K562 (cell line): ENCODE measurements at regions not wholly inside any gene's neighbourhood (a gene's known extent, or its start where the extent isn't known, plus 50 kb on each side); places are given as distances from the start of the nearest gene placed in this dataset.

Source experiments
- ATAC-seq: fragments of 200-7000 bp; cut with Tn5 transposase; 3 replicates; pipeline ENCODE4 v1.9.1; 2020; ENCODE audit warnings: moderate library complexity
- BruUV-seq: library from RNA; stranded (reverse); fragments of 400-500 nt; replicated peaks from 2 replicates; lab custom pipeline; 2021; lab: Mats Ljungman, UMichigan
- CTCF ChIA-PET: fragments of 300-600 bp; formaldehyde crosslinking; extraction: SDS; loops from one replicate; lab custom pipeline; 2021; ENCODE audit warnings: low intra/inter-chr PET ratio; lab: Yijun Ruan, JAX
- POLR2A ChIA-PET: fragments of 300-600, 350-650 bp; sonication (Branson Sonifier 250); formaldehyde crosslinking; extraction: SDS; loops from one replicate; lab custom pipeline; 2021; ENCODE audit warnings: antibody characterized with exemption, inconsistent platforms; lab: Yijun Ruan, JAX
- DNase-seq, 4 experiments: peaks; one replicate each; pipeline versions ENCODE4 v3.0.0 to v3.0.0-alpha.2; 2011 to 2018; ENCODE audit warnings: low spot score in 3 of 4, mixed read lengths in 3 of 4; ENCODE audit errors: extremely low read depth in 1 of 4
- FAIRE-seq: peaks from 2 replicates; lab custom pipeline; 2011; peaks lifted over from hg19 to GRCh38; lab: Jason Lieb, UNC
- H2AFZ ChIP-seq: 2 replicates; pipeline ENCODE4 v1.6.0; 2011; ENCODE audit warnings: low read depth, low read length, control low read depth, inconsistent platforms
- H3K27ac ChIP-seq: fragments of 200-600 bp; 3 replicates; pipeline ENCODE4 v1.8.0; 2011; ENCODE audit warnings: low read depth, mild to moderate bottlenecking, control low read depth, inconsistent platforms, low read length, moderate library complexity, mixed read lengths; ENCODE audit errors: extremely low read depth
- H3K27me3 ChIP-seq, 2 experiments: fragments of 300-600 bp in 1 of 2; 2 replicates in 1 of 2; 3 replicates in 1 of 2; pipeline versions ENCODE4 v1.6.0 to v1.8.0; 2011; ENCODE audit warnings: inconsistent platforms in 2 of 2, low read length in 2 of 2, mild to moderate bottlenecking in 1 of 2, mixed read lengths in 1 of 2, moderate library complexity in 1 of 2; ENCODE audit not compliant: control insufficient read depth in 2 of 2, insufficient read depth in 2 of 2
- H3K36me3 ChIP-seq: fragments of 300-600 bp; 3 replicates; pipeline ENCODE4 v1.8.0; 2011; ENCODE audit warnings: mild to moderate bottlenecking, low read length, inconsistent platforms; ENCODE audit not compliant: control insufficient read depth, insufficient read depth
- H3K4me1 ChIP-seq, 2 experiments: fragments of 200-600 bp in 1 of 2; replicated peaks in 1 of 2; 2 replicates in 1 of 2; 3 replicates in 1 of 2; pipeline versions ENCODE4 v1.5.1 to v1.8.0; 2011; ENCODE audit warnings: inconsistent platforms in 2 of 2, low read length in 2 of 2, mild to moderate bottlenecking in 1 of 2, mixed read lengths in 1 of 2, moderate library complexity in 1 of 2; ENCODE audit not compliant: control insufficient read depth in 2 of 2, insufficient read depth in 2 of 2
- H3K4me2 ChIP-seq: 2 replicates; pipeline ENCODE4 v1.6.1; 2011; ENCODE audit warnings: low read length, control low read depth, inconsistent platforms, mixed read lengths; ENCODE audit not compliant: insufficient read depth
- H3K4me3 ChIP-seq: fragments of 200-600 bp; sonication (generic), shearing (Covaris generic); 2 replicates; pipeline ENCODE4 v1.5.1; 2016; ENCODE audit warnings: control low read depth, inconsistent platforms
- H3K79me2 ChIP-seq: fragments of 200-600 bp; 3 replicates; pipeline ENCODE4 v1.8.0; 2011; ENCODE audit warnings: low read length, inconsistent platforms; ENCODE audit not compliant: control insufficient read depth, insufficient read depth
- H3K9ac ChIP-seq, 2 experiments: 2 replicates each; pipeline versions ENCODE4 v1.6.0 to v1.6.1; 2011; ENCODE audit warnings: low read depth in 2 of 2, low read length in 2 of 2, control low read depth in 1 of 2, inconsistent platforms in 1 of 2, mild to moderate bottlenecking in 1 of 2, mixed read lengths in 1 of 2; ENCODE audit not compliant: insufficient read depth in 1 of 2
- H3K9me1 ChIP-seq: one replicate; pipeline ENCODE4 v1.6.0; 2011; ENCODE audit warnings: inconsistent platforms, mild to moderate bottlenecking, low read length, moderate library complexity; ENCODE audit not compliant: control insufficient read depth, insufficient read depth
- H3K9me3 ChIP-seq: replicated peaks from 2 replicates; pipeline ENCODE4 v1.5.1; 2011; ENCODE audit warnings: low read depth, low read length, inconsistent platforms; ENCODE audit not compliant: control insufficient read depth, insufficient read depth
- H4K20me1 ChIP-seq: replicated peaks from 2 replicates; pipeline ENCODE4 v1.6.1; 2011; ENCODE audit warnings: low read length, inconsistent platforms, mixed read lengths; ENCODE audit not compliant: control insufficient read depth, insufficient read depth
- ARID4B ChIP-seq: sonication (generic); formaldehyde crosslinking; IDR thresholded peaks from 2 replicates; pipeline ENCODE4 v1.8.0; 2022; ENCODE audit warnings: mild to moderate bottlenecking, missing genetic modification reagents
- C11orf30 ChIP-seq: fragments of 450-650 bp; IDR thresholded peaks from 2 replicates; pipeline ENCODE4 v1.6.1; 2016; ENCODE audit warnings: low read depth, mild to moderate bottlenecking
- IRF9 ChIP-seq: fragments of 450-650 bp; IDR thresholded peaks from 2 replicates; pipeline ENCODE4 v1.6.1; 2016; ENCODE audit warnings: missing biosample characterization, missing genetic modification characterization
- SMARCA5 ChIP-seq: fragments of 450-650 bp; IDR thresholded peaks from 2 replicates; pipeline ENCODE4 v1.6.1; 2016
- ZNF239 ChIP-seq: fragments of 250-450 bp; sonication (Bioruptor Pico); IDR thresholded peaks from 2 replicates; pipeline ENCODE4 v1.4.0; 2020; ENCODE audit warnings: mild to moderate bottlenecking
- WGBS: fragments of 100-300 bp; shearing (Covaris generic); methylation state at CpG from one replicate; pipeline ENCODE4 v1.1.6; 2016; ENCODE audit warnings: low coverage, mixed read lengths; ENCODE audit not compliant: insufficient coverage; ENCODE audit errors: missing lambda C conversion rate; 5-methylcytosine and 5-hydroxymethylcytosine counted together
- in situ Hi-C: fragments of 300-500 bp; cut with MboI; formaldehyde crosslinking; loops from 4 replicates; pipeline ENCODE4 v1.15.0; 2018; ENCODE audit warnings: inconsistent platforms, mixed read lengths
- intact Hi-C: fragments of 100-400 bp; cut with micrococcal nuclease; formaldehyde crosslinking; loops from 2 replicates; pipeline ENCODE4 v1.14.2; 2022

GRCh38 chr2:56040189-56040588 lies 116.6 kb upstream of the EFEMP1 start:
- BruUV-seq, result no TSS peak
- Histone ChIP-seq H2AFZ (no peak overlapping the region), H3K4me1 (no peaks in the 10 kb centered on the region), H3K4me2 (no peak overlapping the region), H3K9me3 (no peaks in the 10 kb centered on the region), H3K9me1 (no peaks in the 10 kb centered on the region), H3K27me3 (no peaks in the 10 kb centered on the region), H3K9ac (no peak overlapping the region), H3K36me3 (no peaks in the 10 kb centered on the region), H3K4me3 (no peak overlapping the region), H4K20me1 (no peaks in the 10 kb centered on the region), H3K79me2 (no peaks in the 10 kb centered on the region), H3K27ac (no peak overlapping the region)
- intact Hi-C loops, result no loop called here
- ATAC-seq (no peak), FAIRE-seq (no peak), DNase-seq (no peak)
- POLR2A ChIA-PET, result no interaction called here
- in situ Hi-C loops, result no loop called here
- TF ChIP-seq C11orf30 (no peak), ARID4B (CRISPR knock-in tag) (no peak), IRF9 (no peak), SMARCA5 (no peak), ZNF239 (CRISPR knock-in tag) (no peak)
- TF ChIP-seq, all 486 proteins: peak for 0
- CTCF ChIA-PET, result no interaction called here
- WGBS, result 0% methylated on average over 3 of the region's 3 CpGs
